ENCODE measurements at regions not wholly inside any gene's neighbourhood (a gene's known extent, or its start where the extent isn't known, plus 50 kb on each side); places are given as distances from the start of the nearest gene placed in this dataset.

DNA sequence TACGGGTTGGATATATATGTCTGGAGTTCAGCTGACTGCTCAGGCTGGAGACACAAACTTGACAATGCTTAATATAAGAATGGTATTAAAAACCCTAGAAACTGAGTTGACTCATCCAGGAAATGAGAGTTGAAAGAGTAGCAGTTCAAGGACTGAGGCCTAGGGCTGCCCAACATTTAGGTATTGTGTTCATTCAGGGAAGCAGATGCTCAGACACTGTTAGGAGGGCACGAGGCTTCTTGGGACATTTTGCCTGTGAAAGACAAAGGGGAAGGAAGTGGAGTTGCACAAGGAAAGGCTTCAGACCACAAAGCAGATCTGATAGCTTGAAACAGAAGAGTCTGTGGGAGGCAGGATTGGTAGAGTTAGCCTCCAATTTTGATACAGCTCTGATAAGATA is 52.0 kb upstream of the HS3ST1 start (continued):
- TF ChIP-seq TCF7 (CRISPR knock-in tag; IDR thresholded peaks at IDR 0.05; ENCODE audit: low read depth) = no peak
- no peak for TF ChIP-seq KAT7 (CRISPR knock-in tag; IDR thresholded peaks at IDR 0.05; ENCODE audit: borderline replicate concordance)
